ENCODE measurements at regions not wholly inside any gene's neighbourhood (a gene's known extent, or its start where the extent isn't known, plus 50 kb on each side); places are given as distances from the start of the nearest gene placed in this dataset.

DNA sequence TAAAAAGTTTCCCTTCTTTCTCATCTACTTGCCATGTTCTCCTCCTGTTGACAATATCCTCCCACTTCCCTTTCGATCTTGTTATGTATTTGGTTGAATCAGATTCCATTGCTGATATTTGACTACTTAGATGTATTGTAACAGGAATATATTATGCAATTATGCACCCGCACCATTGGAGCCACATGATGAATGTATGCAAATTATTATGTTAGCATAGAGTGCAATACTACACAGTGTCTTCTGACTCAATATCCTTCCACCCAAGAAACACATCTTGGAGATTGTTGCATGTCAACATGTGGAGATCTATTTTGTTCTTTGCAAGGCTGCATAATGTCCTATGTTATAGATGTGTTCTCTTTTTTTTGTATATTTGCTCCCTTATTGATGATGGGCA lies 219.2 kb upstream of the RBFOX1 start:
- TF ChIP-seq, protein P1, sequence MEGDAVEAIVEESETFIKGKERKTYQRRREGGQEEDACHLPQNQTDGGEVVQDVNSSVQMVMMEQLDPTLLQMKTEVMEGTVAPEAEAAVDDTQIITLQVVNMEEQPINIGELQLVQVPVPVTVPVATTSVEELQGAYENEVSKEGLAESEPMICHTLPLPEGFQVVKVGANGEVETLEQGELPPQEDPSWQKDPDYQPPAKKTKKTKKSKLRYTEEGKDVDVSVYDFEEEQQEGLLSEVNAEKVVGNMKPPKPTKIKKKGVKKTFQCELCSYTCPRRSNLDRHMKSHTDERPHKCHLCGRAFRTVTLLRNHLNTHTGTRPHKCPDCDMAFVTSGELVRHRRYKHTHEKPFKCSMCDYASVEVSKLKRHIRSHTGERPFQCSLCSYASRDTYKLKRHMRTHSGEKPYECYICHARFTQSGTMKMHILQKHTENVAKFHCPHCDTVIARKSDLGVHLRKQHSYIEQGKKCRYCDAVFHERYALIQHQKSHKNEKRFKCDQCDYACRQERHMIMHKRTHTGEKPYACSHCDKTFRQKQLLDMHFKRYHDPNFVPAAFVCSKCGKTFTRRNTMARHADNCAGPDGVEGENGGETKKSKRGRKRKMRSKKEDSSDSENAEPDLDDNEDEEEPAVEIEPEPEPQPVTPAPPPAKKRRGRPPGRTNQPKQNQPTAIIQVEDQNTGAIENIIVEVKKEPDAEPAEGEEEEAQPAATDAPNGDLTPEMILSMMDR (IDR thresholded peaks at IDR 0.05; ENCODE audit: low read depth, low read length) = no peak
- no peak for DNase-seq (ENCODE audit: extremely low read depth, low read depth)

DNA sequence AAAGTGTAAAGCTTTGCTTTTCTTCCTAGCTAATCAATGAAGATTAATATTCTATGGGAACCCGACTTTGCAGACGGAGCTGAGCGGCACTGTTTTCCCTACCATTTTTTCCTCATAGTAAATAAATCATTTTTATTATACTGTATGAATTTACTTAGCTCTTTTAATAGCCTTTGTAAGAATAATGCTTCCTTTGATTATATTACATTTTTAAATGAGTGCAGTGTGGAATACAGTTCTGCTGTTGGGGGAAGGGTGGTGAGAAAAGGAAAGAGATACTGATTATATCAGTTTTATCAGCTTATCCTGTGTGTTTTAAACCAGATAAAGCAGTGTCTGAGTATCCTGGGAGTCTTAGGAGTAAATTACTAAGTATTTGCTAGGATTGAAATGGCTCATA lies 221.4 kb upstream of the RBFOX1 start:
- TF ChIP-seq, protein P1 (IDR thresholded peaks at IDR 0.05; ENCODE audit: low read depth, low read length) = no peak
- no peak for DNase-seq (ENCODE audit: extremely low read depth, low read depth)

DNA sequence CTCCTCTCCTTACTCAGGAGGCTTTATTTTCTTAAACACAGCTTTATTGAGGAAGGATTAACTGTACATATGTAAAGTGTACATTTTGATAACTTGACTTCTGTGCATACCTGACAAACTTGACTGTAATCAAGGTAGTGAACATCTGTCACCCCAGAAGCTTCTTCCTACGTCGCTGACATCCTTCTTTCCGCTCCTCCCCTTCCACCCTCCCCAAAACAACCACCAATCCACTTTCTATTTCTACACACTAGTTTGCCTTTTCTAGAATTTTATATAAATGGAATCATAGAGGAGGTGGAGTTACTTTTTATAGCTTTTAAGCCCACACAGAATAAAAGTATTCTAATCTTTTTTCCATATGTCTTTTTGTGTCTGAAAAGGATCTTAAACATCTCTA lies 225.2 kb upstream of the RBFOX1 start:
- TF ChIP-seq, protein P1 (IDR thresholded peaks at IDR 0.05; ENCODE audit: low read depth, low read length) = no peak
- no peak for DNase-seq (ENCODE audit: extremely low read depth, low read depth)

DNA sequence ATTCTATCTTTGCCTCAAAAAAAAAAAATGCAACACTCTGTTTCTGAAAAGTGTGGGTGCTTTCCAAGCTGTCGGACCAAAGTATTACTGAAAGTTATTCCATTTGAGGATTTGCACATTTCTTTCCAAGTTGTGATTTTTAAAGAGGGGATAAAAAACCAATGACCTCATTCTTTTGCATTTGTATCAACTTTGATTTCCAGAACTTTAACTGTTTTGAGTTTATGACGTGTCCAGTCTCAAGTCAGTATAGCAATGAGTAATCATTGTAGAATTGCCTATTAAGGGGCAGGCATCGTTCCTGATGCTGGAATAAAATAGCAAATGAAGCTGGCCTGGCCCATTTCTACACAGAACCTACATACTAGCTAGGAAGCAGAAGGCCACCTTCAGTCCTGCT lies 229.6 kb upstream of the RBFOX1 start:
- TF ChIP-seq, protein P1 (IDR thresholded peaks at IDR 0.05; ENCODE audit: low read depth, low read length) = no peak
- no peak for DNase-seq (ENCODE audit: extremely low read depth, low read depth)

DNA sequence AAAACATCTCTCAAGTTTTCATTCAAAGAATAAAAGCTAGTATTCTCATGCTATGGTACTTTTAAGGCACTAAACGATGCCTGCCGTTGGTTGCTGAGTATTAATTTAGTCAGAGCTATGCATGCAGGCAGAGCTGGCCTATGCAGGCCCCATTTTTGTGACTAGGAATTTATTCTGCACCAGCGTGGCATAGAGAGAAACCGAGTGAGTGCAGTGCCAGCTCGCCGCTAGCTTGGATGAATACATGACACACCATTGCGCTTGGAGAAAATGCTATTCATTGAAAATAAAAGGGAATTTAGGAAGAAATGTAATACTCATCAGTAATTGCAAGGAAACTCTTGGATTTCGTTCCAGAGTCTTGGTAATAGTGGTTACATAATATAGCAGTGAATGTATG lies 231.6 kb upstream of the RBFOX1 start:
- no peak for DNase-seq (ENCODE audit: extremely low read depth, low read depth)
- TF ChIP-seq, protein P1 (IDR thresholded peaks at IDR 0.05; ENCODE audit: low read depth, low read length) = no peak

DNA sequence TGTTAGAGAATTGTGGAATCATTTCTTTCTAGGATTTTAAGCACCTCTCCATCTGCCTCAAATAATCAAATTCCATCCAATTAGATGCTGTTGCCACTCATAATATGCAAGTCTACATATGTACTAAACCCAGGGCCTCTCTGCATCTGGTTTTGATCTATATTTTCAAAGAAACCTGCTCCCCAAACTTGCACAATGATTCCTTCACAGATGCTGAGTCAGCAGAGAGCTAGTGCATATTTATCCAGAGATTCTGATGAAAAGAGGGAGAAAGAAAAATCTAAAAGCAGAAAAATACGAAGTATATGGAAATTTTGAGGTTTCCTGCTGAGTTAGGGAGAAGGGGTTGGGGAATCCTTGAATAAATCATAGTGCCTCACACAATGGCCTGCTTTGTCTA lies 235.1 kb upstream of the RBFOX1 start:
- no peak for DNase-seq (ENCODE audit: extremely low read depth, low read depth)
- TF ChIP-seq, protein P1 (IDR thresholded peaks at IDR 0.05; ENCODE audit: low read depth, low read length) = no peak

DNA sequence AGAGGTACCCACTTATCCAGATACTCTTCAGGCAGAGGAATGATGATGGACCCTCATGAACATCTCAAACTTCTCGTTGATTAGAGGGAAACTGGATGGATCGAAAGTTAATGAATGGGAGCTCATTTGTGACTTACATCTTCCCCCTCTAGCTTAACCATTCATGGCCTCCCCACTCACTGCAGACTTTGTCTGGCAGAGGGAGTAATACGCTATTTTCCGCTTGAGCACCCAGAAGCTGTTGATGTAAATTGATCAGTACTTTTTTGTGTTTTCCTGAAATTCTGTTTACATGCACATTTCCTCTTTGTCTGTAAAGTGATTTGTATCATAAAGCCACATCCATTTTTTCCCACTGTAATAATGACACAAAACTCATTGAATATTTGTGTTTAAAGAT lies 239.1 kb upstream of the RBFOX1 start:
- TF ChIP-seq, protein P1 (IDR thresholded peaks at IDR 0.05; ENCODE audit: low read depth, low read length) = no peak

More for the DNA sequence above, 239.1 kb upstream of the RBFOX1 start:
- no peak for DNase-seq (ENCODE audit: extremely low read depth, low read depth)
